Dermis microvascular lymphatic vessel endothelial cell (primary cell): ENCODE measurements at regions not wholly inside any gene's neighbourhood (a gene's known extent, or its start where the extent isn't known, plus 50 kb on each side); places are given as distances from the start of the nearest gene placed in this dataset.
A peak's percentile ranks its signal among the peaks of the same experiment; 100 is the strongest.

Source experiments
- DNase-seq, 2 donors: peaks; one replicate each; pipeline versions ENCODE4 v3.0.0 to v3.0.0-alpha.2; 2010; ENCODE audit warnings: low read depth in 2 of 2

DNA sequence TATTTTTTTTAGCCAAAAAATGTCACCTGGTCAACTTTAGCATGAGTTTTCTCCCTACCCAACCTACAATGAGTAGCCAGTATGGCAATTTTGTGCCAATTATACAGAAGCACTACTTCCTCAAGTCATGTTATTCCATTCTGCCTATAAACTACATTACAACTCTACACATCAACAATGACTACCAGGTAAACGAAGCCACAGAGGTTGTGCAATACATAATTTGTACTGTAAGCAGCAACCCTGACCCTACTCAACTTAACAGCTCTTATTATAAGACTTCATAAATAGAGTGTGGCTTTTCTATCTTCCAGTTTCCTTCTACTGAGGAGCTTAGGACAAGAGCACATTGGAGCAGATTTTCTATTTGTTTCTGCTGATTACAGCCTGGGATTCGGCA lies 160.5 kb downstream of the HS3ST1 start:
- DNase-seq, result no peak

DNA sequence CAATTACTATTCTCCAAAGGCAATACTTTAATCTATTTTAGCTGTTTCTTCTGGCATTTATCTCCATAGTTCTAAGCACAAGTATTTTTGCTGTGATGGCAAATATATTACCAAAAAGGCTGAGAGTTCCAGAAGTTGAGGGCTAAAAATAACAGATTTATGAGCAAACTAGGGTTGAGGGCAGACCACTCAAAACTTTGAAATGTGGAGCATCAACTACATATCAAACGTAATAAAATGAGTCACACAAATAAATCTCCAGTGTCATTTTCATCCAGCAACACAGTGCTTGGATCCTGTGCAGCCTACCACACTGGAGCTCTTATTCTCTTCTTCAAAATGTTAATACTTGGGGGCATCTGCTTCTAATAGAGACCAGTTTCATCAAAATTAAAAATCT lies 163.9 kb downstream of the HS3ST1 start:
- no peak for DNase-seq

DNA sequence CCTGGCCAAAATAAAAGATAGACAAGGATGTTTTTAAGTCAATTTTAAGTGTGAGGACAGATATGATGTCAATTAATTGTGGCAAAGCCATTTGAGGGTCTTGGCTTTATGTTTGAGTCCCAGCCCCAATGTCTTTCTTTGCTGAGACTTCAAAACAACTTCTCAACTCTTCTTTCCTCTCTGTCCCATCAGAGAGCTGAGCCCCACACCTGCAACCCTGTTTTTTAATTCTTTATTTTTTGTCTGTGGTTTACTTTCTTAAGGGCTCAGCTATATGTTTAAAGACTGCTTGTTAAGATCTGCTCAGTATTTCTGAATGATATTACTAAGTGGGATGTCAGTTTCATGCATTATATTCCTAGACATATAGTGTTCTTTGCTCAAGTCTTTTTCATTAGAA lies 164.3 kb downstream of the HS3ST1 start:
- no peak for DNase-seq

DNA sequence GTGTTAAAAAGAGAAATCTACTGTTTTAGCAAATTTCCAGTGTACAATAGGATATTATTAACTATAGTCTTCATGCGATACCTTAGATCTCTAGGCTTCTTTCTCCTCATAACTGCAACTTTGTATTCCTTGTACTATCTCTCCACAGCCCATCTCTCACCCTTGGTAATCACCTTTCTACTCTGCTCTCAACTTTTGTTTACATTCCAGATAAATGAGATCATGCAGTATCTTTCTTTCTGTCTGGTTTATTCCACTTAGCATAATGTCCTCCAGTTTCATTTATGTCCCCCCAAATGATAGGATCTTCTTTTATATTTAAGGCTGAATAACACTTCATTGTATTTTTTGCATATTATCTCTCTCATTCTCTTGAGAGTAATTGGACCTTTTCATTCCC lies 165.5 kb downstream of the HS3ST1 start:
- DNase-seq, result no peak

DNA sequence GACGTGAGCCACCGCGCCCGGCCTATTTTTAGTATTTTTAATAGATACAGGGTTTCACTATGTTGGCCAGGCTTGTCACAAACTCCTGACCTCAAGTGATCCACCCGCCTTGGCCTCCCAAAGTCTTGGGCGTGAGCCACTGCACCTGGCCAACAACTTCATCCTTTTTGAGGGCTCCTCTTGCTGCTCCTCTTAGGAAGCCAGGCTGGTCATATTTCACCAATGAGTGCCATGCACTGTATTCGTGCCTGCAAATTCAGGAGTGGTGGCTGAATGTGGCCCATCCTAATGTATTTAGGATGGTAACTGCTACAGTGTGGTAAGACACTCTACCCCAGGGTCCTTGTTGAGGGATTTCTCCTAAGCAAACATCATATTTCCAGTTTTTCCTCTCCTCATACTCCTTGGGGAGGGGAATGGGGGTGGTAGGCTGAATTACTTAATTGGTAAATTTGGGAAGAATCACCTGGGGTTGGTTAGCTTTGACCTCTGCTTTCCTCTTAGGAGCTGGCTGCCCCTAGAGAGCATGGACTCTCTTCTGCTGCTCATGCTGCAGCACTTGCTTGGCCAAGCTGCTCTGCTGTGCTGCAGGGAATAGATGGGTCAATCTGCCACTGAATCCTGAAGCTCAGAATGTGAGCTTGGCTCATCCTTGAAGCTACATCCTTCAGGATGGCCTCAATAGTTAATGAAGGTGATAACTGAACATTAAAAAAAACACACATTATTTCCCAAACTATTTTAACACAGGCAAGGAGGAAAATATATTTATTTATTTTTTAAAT lies 167.4 kb downstream of the HS3ST1 start:
- no peak for DNase-seq

DNA sequence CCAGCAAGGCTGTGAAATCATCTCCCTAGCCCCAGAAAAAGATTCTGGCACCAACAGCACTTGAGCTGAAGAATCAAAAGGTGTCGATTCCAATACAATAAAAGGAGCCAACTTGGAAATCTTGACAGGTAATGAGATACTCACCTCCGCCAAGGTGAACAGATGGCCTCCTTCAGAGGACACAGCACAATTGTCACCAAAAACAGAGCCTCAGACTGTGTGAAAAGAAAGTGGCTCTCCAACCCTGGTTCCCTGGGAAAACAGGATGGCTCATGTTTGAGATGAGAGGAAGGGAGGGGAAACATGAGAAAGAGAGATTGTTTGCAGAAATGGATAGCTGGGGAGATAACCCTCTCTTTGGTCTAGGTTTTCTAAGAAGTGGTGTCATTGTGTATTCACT lies 168.9 kb downstream of the HS3ST1 start:
- no peak for DNase-seq

DNA sequence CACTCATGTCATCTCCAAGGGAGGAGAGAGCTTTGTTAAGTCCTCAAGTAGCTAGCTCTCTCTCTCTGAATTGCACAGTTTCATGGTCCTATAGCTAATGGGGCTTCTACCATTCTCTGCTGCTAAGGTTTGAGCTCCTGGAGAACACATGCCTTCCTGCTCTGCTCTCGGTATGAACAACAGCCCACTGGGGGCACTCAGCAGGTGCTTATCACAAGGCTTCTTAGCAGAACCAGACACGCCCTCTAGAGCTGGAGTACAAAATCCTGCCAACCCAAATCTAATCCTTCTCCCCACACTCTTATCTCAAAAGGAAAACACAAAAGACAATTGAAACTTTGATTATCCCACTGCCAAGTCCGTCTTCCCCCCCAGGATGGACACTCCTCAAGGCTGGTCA lies 176.5 kb downstream of the HS3ST1 start:
- no peak for DNase-seq

DNA sequence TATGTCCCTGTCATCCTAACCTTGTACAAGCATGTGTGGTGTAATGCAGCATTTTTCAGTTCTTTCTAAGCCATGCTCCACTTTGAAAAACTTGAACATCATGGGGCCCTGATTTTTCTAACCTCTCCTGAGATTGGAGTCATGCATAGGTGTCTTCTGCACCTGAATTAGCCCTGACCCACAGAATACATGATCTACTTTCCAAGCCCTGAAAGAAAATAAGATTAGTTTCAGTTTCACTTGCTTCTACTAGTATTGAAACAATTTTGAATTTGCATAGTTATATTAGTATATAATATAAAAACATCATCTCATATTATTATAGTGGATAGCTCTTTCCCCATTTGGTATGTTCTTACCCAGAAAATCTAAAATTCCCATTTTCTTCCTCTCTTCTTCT lies 178.2 kb downstream of the HS3ST1 start:
- no peak for DNase-seq

DNA sequence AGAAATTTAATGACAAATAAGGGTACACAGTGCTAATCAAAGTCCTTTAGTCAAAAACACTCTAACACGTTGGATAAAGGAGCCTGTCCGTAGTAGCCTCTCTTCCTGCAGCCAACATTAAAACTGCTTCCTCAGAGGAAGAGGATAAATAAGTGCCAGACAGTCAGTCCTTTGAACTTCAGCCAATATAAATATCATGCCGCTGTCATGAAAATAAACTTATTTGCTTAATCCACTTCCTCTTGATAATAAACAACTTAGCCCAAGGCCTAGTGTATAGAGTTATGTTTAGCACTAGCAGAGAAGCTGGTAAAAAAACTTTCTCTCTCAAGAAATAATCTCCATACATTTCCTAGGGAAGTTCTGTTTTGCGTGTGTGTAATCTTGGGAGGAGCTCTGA lies 196.7 kb downstream of the HS3ST1 start:
- peak in 1 of 2 donors; percentile 31 for DNase-seq

DNA sequence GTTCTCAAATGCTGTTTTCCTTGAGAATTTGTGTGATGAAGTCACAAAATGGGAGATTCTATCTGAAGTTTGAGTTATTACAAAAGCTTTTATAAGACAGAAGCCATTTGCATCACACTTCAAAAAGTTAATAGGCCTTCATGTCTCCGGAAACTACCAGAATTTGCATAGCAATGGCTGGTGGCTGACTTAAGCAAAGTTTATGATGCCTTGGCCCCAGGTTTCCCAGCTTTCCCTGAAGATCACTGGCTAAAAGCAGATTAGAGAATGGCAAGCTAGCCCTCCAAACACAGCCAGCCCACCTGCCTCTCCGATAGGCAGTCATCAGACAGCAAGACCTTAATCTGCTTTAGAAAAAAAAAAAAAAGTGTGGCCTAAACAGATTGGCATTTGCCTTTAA lies 197.8 kb downstream of the HS3ST1 start:
- DNase-seq, result no peak

DNA sequence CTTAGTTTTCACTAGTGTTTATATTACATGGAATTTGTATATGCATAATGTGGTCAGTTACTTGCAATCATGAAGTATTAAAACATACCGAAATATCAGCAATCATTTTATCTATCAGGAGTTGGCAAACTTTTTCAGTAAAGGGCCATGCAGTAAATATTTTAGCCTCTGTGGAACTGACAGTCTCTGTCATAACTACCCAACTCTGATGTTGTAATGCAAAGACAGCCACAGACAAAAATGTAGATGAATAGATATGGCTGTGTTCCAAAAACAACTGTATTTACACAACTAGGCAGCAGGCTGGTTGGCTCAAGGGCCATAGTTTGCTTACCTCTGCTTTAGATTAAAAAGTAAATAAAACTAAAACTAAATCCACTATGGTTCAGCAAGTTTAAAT lies 200.2 kb downstream of the HS3ST1 start:
- DNase-seq, result no peak

DNA sequence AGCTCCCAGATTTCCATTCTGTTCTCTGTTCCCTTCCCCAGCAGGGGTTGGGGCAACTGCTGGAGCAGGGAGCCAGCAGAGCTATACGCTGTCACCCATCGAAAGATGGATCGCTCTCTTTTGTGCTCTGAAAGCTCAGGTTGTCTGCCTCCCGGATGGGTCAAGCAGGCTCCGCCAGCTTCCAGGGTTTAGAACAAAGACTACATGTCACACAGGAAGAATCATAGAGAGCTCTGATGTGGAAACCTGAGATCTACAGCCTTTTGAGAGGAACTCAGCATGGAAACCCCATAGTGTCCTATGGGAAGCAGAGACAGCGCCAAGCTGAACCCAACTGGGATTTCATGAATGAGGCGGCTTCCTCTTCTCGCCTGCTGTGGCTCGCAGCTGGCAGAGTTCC lies 205.4 kb downstream of the HS3ST1 start:
- DNase-seq, result no peak

DNA sequence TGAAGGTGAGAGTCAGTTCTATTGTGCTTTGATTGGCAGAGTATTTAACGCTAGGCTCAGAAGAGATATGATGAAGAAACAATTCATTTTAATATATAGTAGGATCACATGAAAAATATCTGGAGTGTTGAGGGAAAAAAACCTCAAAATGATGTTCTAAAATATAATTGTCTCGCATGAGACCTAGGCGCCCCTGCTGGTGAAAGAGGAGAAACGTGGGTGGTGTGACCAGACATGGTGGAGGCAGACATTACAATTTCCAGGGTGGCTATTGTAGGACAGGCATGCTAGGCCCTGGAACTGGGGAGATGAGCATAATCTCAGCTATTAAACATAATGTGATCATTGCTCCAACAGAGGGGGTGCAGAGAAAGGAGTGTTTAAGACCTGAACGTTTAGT lies 210.0 kb downstream of the HS3ST1 start:
- DNase-seq, result no peak

DNA sequence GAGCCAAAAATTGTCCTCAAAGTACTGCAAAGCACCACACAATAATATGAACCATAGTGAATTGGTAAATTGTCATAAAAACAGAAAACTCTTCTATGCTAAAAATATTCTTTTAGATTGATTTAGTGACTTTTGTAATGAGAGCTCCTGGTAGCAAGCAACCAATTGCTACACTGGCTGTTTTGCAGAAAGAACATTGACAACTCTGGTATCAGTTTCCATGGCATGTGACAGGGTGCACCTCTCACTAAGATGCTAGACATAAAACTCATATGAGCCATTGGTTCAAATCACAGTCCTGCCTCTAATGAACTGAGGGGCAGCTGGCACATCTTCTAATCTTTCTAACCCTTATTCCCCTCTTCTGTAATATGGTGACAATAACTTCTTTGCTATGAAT lies 212.2 kb downstream of the HS3ST1 start:
- no peak for DNase-seq

DNA sequence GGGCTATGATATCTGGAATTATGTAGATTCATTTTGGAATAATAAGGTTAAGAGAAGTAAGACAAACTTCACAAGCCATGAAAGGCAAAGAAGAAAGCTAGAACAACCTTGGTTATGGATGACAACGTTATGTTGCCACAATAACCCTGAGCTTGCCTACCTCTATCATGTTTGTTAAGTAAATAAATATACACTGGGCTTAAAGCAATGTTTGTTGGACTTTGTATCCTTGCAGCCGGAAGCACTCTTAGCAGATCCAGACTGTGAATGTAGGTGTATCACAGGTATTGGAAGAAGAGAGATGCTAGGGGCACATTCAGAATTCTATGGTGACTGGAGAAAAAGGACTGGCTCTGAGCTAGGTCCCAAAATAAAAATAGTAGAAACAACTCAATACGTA lies 214.4 kb downstream of the HS3ST1 start:
- DNase-seq, result no peak

DNA sequence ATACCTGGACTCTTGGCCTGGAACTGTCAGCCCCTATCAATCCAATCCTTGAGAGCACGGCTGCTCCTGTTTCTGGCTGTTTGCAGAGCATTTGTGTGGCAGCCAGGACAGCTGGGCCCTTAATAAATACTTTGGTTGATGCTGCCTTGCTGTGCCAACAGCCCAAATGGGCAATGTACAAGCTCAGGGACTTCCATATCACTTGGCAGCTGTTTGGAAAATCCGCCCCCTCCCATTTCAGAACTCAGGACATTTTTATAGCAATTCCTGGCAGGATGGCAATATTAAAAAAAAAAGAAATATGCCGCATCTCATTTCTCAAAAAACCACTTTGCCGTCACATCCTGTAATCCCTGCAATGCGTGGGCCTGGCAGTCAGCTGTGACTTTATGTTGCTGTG lies 218.9 kb downstream of the HS3ST1 start:
- no peak for DNase-seq

DNA sequence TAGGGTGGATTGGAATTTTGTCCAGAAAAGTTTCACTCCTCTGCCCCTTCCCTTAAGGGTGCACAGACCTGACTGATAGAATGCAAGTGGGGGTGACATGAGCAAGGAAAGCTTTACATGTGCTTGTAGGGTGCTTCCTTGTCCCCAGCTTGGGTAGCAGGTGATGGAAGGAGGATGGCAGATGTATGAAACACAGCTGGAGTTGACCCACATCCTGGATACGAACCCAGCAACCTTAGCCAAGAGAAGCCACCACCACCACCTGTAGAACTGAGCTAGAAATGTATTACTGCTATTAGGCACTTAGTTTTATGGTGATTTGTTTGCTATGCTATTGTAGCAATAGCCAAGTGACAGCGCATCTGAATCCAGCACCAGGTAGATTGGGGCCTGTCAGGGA lies 227.4 kb downstream of the HS3ST1 start:
- no peak for DNase-seq

DNA sequence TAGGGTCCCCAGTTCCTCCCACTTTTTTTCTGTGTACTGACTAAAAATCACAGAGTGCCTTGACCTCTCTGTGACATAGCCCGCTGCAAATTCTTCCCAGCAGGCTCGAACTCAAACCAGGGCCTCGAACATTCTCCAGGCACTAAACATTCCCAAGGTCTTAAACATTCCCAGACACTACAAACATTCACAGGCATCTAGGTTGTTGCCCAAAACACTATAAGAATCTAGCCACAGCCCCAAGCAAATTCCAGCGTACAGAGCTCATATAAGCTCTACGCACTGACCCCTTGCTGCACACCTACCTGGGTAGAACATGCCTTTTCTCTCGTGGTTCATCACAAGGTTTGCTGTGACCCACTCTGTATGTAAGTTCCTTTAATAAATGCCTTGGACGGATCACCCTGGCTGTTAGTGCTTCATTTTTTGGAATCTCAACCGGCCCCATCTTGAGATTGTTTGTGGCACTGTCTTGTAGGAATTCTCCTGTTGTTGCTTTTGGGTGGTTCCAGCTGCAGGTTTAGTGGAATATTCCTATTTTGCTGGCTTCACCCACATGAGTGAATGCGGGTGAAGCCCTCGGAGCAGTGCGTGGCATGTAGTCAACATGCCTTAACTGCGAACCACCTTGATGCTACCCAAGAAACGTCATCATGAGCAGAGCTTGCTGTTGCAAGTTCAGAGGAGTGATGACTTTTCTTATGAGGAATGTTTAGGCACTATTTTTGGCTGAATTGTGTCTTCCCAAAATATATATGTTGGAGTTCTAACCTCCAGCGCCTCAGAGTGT lies 230.0 kb downstream of the HS3ST1 start:
- DNase-seq, result no peak

DNA sequence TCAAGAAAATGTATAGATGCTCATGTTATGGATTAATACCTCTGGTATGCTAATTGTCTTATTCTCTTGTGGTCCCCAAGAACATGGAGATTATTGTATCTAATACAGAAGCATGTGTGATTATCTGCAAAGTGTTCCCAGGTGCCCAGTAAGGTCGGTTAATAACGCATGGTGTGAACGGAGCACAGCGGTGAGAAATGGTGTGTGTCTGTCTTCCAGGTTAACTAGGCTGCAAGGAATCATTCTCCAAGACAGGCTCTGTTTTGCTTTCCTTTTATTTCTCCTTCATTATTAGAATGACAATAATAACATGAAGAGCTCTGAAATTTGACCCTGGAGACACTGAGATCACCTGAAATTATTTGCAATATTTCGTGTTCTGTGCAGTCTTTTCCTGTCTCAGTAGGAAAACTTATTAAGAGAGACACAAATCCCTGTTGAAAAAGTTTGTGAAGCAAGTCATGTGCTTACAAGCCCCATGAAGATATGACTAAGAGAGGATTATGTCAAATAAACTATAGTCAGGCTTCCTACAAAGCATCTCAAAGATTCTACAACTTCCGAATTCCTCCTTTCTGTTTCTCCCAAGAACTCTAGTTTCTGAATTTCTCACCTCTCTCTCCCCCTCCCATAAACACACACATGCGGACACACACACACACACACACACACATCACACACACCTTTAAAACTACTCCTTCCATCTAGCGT lies 230.9 kb downstream of the HS3ST1 start:
- no peak for DNase-seq

DNA sequence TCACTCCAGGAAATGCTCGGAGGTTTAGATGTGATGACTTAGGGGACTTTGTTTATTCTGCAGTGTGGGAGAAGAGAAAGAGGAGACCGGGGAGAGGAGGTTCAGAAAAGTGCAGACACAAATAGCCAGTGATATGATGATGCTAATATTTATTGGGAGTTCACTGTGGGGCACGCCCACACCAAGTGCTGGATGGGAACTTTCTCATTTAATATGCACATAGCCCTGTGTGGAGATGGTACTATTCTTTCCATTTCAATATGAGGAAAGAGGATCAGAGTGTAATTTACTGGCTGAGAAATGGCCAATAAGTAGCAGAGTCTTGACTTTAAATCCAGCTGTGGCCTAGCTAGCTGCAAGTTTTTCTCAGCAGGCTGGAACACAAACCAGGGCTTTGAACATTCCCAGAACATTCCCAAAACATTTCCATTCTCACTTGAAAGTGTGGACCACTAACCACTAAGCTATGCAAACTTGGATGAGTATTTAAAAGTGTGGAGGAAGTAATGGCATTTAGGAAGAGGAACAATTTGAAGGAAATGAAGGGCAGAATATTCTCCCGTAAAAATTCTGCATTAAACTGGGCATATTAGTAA lies 231.7 kb downstream of the HS3ST1 start:
- DNase-seq, result no peak

DNA sequence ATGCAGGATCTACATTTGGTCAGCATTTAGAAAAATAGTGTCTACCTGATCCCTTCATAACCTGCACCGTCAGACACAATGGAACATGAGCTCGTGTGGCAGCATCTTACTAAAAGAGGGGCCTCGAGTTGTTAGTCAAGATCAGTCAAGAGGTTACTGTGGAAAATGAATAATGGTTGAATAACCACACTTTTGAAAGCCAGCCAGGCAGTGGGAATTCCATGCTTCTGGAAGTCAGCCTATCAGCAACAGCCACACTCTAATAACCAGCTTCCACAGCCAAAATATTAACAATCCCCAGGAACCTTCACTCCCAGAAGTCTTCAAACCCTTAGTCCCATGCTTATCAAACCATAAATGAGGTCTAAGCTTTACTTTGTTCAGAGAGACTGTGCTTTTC lies 234.3 kb downstream of the HS3ST1 start:
- DNase-seq, result no peak

DNA sequence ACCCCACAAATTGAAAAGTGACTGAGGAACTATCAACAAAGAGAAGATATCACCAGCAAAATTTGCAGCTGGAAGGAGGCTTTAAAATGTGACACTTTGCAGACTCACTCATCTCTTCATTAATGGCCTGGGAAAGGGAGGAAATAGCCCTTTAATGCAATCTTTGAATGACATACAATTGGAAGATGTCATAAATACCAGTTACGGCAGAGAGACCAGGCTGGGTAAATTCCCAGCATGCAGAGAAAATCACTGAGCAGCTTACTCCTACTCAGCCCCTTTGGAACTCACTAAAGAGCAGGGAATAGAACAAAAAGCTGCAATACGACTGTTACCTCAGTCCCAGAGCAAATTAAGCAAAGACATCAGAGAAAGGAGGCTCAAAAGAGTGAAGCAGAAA lies 238.9 kb downstream of the HS3ST1 start:
- no peak for DNase-seq
